H1 (cell line): ENCODE measurements at regions not wholly inside any gene's neighbourhood (a gene's known extent, or its start where the extent isn't known, plus 50 kb on each side); places are given as distances from the start of the nearest gene placed in this dataset.

Experiments
- CTCF ChIP-seq, 3 experiments: IDR thresholded peaks; 1 replicate in 2 of 3; 2 replicates in 1 of 3; pipeline versions ENCODE4 v1.5.1 to v1.6.1; 2011; ENCODE audit warnings: low read length in 3 of 3, mild to moderate bottlenecking in 3 of 3, inconsistent platforms in 2 of 3, low read depth in 1 of 3, moderate library complexity in 1 of 3; ENCODE audit not compliant: insufficient read depth in 1 of 3; ENCODE audit errors: control extremely low read depth in 1 of 3
- E2F6 ChIP-seq: IDR thresholded peaks from 2 replicates; pipeline ENCODE4 v1.6.1; 2012; ENCODE audit warnings: inconsistent platforms
- EZH2 ChIP-seq: fragments of 200-600 bp; sonication (generic); IDR thresholded peaks from 2 replicates; pipeline ENCODE4 v1.7.1; 2012; ENCODE audit warnings: low read depth, mild to moderate bottlenecking, moderate library complexity, low read length, inconsistent platforms; ENCODE audit not compliant: severe bottlenecking
- KDM5A ChIP-seq: fragments of 200-600 bp; IDR thresholded peaks from 2 replicates; pipeline ENCODE4 v1.7.1; 2012; ENCODE audit warnings: mild to moderate bottlenecking, low read length, inconsistent platforms, mixed read lengths
- RAD21 ChIP-seq, 2 experiments: IDR thresholded peaks in 1 of 2; conservative IDR thresholded peaks in 1 of 2; 2 replicates each; pipeline ENCODE4 v1.6.1; 2011; ENCODE audit warnings: low read depth in 2 of 2, low read length in 2 of 2, improper control_type of control experiment in 1 of 2, inconsistent platforms in 1 of 2, mild to moderate bottlenecking in 1 of 2, moderate library complexity in 1 of 2
- TBP ChIP-seq: IDR thresholded peaks from 2 replicates; pipeline ENCODE4 v1.6.1; 2011; ENCODE audit warnings: low read depth, low read length, improper control_type of control experiment

- TF ChIP-seq CTCF (IDR thresholded peaks at IDR 0.05; ENCODE audit: control extremely low read depth in 1 of 3, insufficient read depth in 1 of 3, low read depth in 1 of 3, low read length in 3 of 3): no peak
- TF ChIP-seq RAD21 (IDR thresholded peaks at IDR 0.05 in 1 of 2, conservative IDR thresholded peaks at IDR 0.05 in 1 of 2; ENCODE audit: low read depth in 2 of 2, low read length in 2 of 2): no peak
- TF ChIP-seq E2F6: no peak
- no peak for TF ChIP-seq TBP
- no peak for TF ChIP-seq KDM5A
- TF ChIP-seq EZH2: no peak
These were observed 1514.8 kb downstream of the TBC1D22A start for GRCh38 chr22:48276994-48277867.
